Ishikawa (cell line): ENCODE measurements at regions not wholly inside any gene's neighbourhood (a gene's known extent, or its start where the extent isn't known, plus 50 kb on each side); places are given as distances from the start of the nearest gene placed in this dataset.

Source experiments
- CEBPB ChIP-seq: IDR thresholded peaks from 2 replicates; pipeline ENCODE4 v1.6.1; 2012
- FOXM1 ChIP-seq: IDR thresholded peaks from 2 replicates; pipeline ENCODE4 v1.6.1; 2012; ENCODE audit warnings: low read depth, borderline replicate concordance
- NFIC ChIP-seq: IDR thresholded peaks from 2 replicates; pipeline ENCODE4 v1.6.1; 2012
- REST ChIP-seq: IDR thresholded peaks from 2 replicates; pipeline ENCODE4 v1.6.1; 2012; ENCODE audit warnings: low read depth, mild to moderate bottlenecking
- TAF1 ChIP-seq: IDR thresholded peaks from 2 replicates; pipeline ENCODE4 v1.6.1; 2012; ENCODE audit warnings: low read depth, mild to moderate bottlenecking
- YY1 ChIP-seq: IDR thresholded peaks from 2 replicates; pipeline ENCODE4 v1.6.1; 2012; ENCODE audit warnings: low read depth

- TF ChIP-seq REST (no peak), CEBPB (no peak), FOXM1 (no peak), TAF1 (no peak), NFIC (no peak), YY1 (no peak)
Measured at GRCh38 chr2:2653231-2653630, 322.2 kb upstream of the MYT1L start.
